GM06990 (cell line): ENCODE measurements at regions not wholly inside any gene's neighbourhood (a gene's known extent, or its start where the extent isn't known, plus 50 kb on each side); places are given as distances from the start of the nearest gene placed in this dataset.

ENCODE experiments used
- DNase-seq: peaks from one replicate; pipeline ENCODE4 v3.0.0-alpha.2; 2011; ENCODE audit not compliant: insufficient read length; ENCODE audit errors: extremely low read depth
- H3K27me3 ChIP-seq: replicated peaks from 2 replicates; pipeline ENCODE4 v1.6.0; 2011; ENCODE audit warnings: low read length; ENCODE audit not compliant: control insufficient read depth, insufficient read depth
- H3K36me3 ChIP-seq: 2 replicates; pipeline ENCODE4 v1.5.1; 2011; ENCODE audit warnings: low read length; ENCODE audit not compliant: control insufficient read depth, insufficient read depth
- H3K4me3 ChIP-seq: replicated peaks from 2 replicates; pipeline ENCODE4 v1.5.1; 2011; ENCODE audit warnings: low read depth, mild to moderate bottlenecking, control low read depth, low read length
- CTCF ChIP-seq: IDR thresholded peaks from 2 replicates; pipeline ENCODE4 v1.5.1; 2011; ENCODE audit warnings: low read length, control low read depth, mild to moderate bottlenecking, inconsistent platforms; ENCODE audit not compliant: insufficient read depth, poor library complexity, severe bottlenecking

DNA sequence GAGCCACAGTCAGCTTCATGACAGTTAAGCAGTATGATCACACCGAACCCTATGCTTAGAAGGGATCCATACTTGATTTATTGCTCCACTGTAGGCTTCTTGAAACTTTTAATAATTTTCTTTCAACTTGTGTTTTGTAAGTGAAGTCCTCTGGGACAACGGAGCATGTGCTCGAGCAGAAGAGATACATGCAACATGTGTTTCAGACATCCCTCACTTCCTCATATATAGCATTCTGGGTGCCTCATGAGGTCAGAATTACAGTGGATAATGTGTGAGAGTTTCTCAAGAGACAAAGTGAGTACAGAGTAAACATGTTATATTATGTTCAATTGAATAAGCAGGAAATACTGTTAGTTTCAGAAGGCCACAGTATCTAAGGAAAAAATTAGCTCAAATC is 893.2 kb downstream of the FAT4 start:
- Histone ChIP-seq H3K36me3 (no peaks in the 10 kb centered on the region), H3K4me3 (no peak overlapping the region), H3K27me3 (no peaks in the 10 kb centered on the region)
- no peak for DNase-seq
- no peak for TF ChIP-seq CTCF

GRCh38 chr4:126209147-126209546 is 894.4 kb downstream of the FAT4 start:
- no peak for DNase-seq
- no peaks in the 10 kb centered on the region for H3K36me3 ChIP-seq
- H3K4me3 ChIP-seq: no peak overlapping the region
- TF ChIP-seq CTCF: no peak
- no peaks in the 10 kb centered on the region for H3K27me3 ChIP-seq

DNA sequence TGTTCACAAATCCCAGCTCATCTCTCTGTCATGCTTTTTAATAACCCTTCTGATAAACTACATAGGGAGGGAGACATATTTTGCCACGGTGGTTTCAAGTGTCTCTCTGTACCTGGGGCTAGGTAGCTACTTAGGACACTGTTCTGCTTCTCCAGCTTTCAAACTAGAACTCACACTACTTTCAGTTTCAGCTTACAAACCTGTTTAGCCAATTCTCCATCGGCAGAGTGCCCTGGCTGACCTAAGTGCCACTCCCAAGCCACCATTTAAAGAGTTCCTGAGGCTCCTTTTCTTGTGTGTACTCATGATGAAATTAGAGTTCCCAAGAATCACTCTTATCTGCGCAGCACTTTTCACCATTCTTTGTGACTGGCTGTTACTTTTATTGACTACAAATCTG is 899.2 kb downstream of the FAT4 start:
- no peak for TF ChIP-seq CTCF
- DNase-seq: no peak
- Histone ChIP-seq H3K27me3 (no peaks in the 10 kb centered on the region), H3K4me3 (no peak overlapping the region), H3K36me3 (no peaks in the 10 kb centered on the region)

GRCh38 chr4:126215759-126216158 is 901.0 kb downstream of the FAT4 start:
- TF ChIP-seq CTCF: no peak
- H3K36me3 ChIP-seq: no peaks in the 10 kb centered on the region
- no peak overlapping the region for H3K4me3 ChIP-seq
- no peak for DNase-seq
- H3K27me3 ChIP-seq: no peaks in the 10 kb centered on the region

GRCh38 chr4:126216611-126217010 is 901.9 kb downstream of the FAT4 start:
- Histone ChIP-seq H3K27me3 (no peaks in the 10 kb centered on the region), H3K36me3 (no peaks in the 10 kb centered on the region), H3K4me3 (no peak overlapping the region)
- no peak for DNase-seq
- no peak for TF ChIP-seq CTCF

DNA sequence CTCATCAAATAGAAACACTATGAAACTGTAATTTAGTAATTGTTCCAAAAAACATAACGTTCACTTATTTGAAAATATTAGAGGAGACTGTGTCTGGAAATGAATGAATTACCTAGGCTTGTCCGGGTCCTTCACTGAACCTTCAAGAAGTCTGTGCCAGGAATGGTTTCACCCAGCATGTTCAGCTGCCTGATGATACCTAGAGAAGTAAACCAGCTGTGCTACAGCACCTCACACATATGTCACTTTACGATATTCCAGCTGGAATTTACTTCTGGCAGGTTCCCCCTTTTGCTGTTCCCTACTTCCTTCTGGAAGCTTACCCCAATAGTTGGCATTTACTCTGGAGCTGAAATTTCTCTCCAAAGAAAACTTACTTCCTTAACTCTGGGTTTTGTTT is 906.5 kb downstream of the FAT4 start:
- no peak for TF ChIP-seq CTCF
- DNase-seq: no peak
- Histone ChIP-seq H3K4me3 (no peak overlapping the region), H3K36me3 (no peaks in the 10 kb centered on the region), H3K27me3 (no peaks in the 10 kb centered on the region)
